Fibroblast of lung (primary cell): ENCODE measurements at regions not wholly inside any gene's neighbourhood (a gene's known extent, or its start where the extent isn't known, plus 50 kb on each side); places are given as distances from the start of the nearest gene placed in this dataset.
A peak's percentile ranks its signal among the peaks of the same experiment; 100 is the strongest.
"Not testable (repeated sequence)": the region's sequence is repeated elsewhere in the genome, so short reads cannot be mapped to it uniquely, and the experiment has no call there.

Experiments
- DNase-seq, 2 donors: peaks; one replicate each; pipeline versions ENCODE4 v3.0.0 to v3.0.0-alpha.2; 2010; ENCODE audit warnings: low read depth in 2 of 2
- H2AFZ ChIP-seq: 2 replicates; pipeline ENCODE4 v1.5.1; 2012; ENCODE audit warnings: low read length, control low read depth, inconsistent platforms
- H3K27ac ChIP-seq: 2 replicates; pipeline ENCODE4 v1.5.1; 2011; ENCODE audit warnings: low read length, control low read depth; ENCODE audit not compliant: insufficient read depth
- H3K27me3 ChIP-seq: 2 replicates; pipeline ENCODE4 v1.5.1; 2011; ENCODE audit warnings: mild to moderate bottlenecking, low read length; ENCODE audit not compliant: control insufficient read depth, insufficient read depth
- H3K36me3 ChIP-seq: 2 replicates; pipeline ENCODE4 v1.5.1; 2011; ENCODE audit warnings: low read length; ENCODE audit not compliant: control insufficient read depth, insufficient read depth
- H3K4me1 ChIP-seq: 2 replicates; pipeline ENCODE4 v1.5.1; 2011; ENCODE audit warnings: low read length; ENCODE audit not compliant: control insufficient read depth, insufficient read depth; ENCODE audit errors: extremely low read depth
- H3K4me2 ChIP-seq: 2 replicates; pipeline ENCODE4 v1.5.1; 2011; ENCODE audit warnings: low read length, control low read depth; ENCODE audit not compliant: insufficient read depth; ENCODE audit errors: extremely low read depth
- H3K4me3 ChIP-seq, 4 experiments: fragments of 200-600 bp in 1 of 4; sonication (generic) in 1 of 4; replicated peaks in 1 of 4; 2 replicates each; pipeline ENCODE4 v1.5.1; 2011 to 2016; ENCODE audit warnings: low read length in 4 of 4, low read depth in 3 of 4, mild to moderate bottlenecking in 3 of 4, control low read depth in 2 of 4, inconsistent platforms in 1 of 4, mixed read lengths in 1 of 4; ENCODE audit not compliant: insufficient read depth in 1 of 4; ENCODE audit errors: control extremely low read depth in 1 of 4
- H3K79me2 ChIP-seq: 2 replicates; pipeline ENCODE4 v1.5.1; 2012; ENCODE audit warnings: mild to moderate bottlenecking, low read length, inconsistent platforms; ENCODE audit not compliant: control insufficient read depth, insufficient read depth
- H3K9ac ChIP-seq: 2 replicates; pipeline ENCODE4 v1.5.1; 2011; ENCODE audit warnings: mild to moderate bottlenecking, low read length, control low read depth; ENCODE audit not compliant: insufficient read depth
- H3K9me3 ChIP-seq: 2 replicates; pipeline ENCODE4 v1.5.1; 2012; ENCODE audit warnings: low read depth, low read length; ENCODE audit not compliant: control insufficient read depth, insufficient read depth
- H4K20me1 ChIP-seq: 2 replicates; pipeline ENCODE4 v1.5.1; 2011; ENCODE audit warnings: low read length; ENCODE audit not compliant: control insufficient read depth, insufficient read depth; ENCODE audit errors: extremely low read depth
- EZH2 ChIP-seq: IDR thresholded peaks from 2 replicates; pipeline ENCODE4 v1.5.1; 2012; ENCODE audit warnings: low read length, control low read depth, mild to moderate bottlenecking; ENCODE audit errors: missing control alignments
- TF ChIP-seq, protein P1 (sequence below), 2 donors: IDR thresholded peaks in 1 of 2; conservative IDR thresholded peaks in 1 of 2; 1 replicate in 1 of 2; 2 replicates in 1 of 2; pipeline ENCODE4 v1.5.1; 2011 to 2012; ENCODE audit warnings: low read length in 2 of 2, control low read depth in 1 of 2, inconsistent platforms in 1 of 2, low read depth in 1 of 2, mild to moderate bottlenecking in 1 of 2

DNA sequence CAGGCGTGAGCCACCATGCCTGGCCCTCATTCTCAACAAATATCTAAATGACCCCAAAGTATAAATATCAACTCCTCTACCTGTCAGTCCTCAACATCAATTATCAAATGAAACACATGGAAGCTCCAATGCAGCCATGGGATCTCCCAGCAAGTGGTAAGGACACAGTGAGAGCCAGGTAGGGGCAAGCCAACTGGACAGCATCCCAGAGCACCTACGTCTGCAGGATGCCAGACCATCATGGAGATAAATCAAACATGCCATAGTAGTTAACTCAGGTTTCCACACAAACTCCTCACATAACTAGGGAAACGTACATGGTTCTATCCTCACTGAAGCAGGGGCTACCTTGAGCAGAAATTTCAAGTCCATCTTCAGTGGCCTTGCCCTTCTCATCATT, 159.9 kb upstream of the MED14 start:
- Histone ChIP-seq H2AFZ (no peak overlapping the region), H4K20me1 (no peaks in the 10 kb centered on the region), H3K4me2 (no peak overlapping the region), H3K27me3 (no peaks in the 10 kb centered on the region), H3K9me3 (no peaks in the 10 kb centered on the region), H3K79me2 (no peaks in the 10 kb centered on the region), H3K27ac (no peak overlapping the region), H3K4me1 (no peaks in the 10 kb centered on the region), H3K36me3 (no peaks in the 10 kb centered on the region), H3K9ac (no peak overlapping the region), H3K4me3 (no peak overlapping the region)
- TF ChIP-seq EZH2: no peak
- TF ChIP-seq, protein P1, sequence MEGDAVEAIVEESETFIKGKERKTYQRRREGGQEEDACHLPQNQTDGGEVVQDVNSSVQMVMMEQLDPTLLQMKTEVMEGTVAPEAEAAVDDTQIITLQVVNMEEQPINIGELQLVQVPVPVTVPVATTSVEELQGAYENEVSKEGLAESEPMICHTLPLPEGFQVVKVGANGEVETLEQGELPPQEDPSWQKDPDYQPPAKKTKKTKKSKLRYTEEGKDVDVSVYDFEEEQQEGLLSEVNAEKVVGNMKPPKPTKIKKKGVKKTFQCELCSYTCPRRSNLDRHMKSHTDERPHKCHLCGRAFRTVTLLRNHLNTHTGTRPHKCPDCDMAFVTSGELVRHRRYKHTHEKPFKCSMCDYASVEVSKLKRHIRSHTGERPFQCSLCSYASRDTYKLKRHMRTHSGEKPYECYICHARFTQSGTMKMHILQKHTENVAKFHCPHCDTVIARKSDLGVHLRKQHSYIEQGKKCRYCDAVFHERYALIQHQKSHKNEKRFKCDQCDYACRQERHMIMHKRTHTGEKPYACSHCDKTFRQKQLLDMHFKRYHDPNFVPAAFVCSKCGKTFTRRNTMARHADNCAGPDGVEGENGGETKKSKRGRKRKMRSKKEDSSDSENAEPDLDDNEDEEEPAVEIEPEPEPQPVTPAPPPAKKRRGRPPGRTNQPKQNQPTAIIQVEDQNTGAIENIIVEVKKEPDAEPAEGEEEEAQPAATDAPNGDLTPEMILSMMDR (conservative IDR thresholded peaks at IDR 0.05 in 1 of 2, IDR thresholded peaks at IDR 0.05 in 1 of 2; ENCODE audit: low read depth in 1 of 2, low read length in 2 of 2): no peak
- peak in 1 of 2 donors; percentile 10 for DNase-seq

DNA sequence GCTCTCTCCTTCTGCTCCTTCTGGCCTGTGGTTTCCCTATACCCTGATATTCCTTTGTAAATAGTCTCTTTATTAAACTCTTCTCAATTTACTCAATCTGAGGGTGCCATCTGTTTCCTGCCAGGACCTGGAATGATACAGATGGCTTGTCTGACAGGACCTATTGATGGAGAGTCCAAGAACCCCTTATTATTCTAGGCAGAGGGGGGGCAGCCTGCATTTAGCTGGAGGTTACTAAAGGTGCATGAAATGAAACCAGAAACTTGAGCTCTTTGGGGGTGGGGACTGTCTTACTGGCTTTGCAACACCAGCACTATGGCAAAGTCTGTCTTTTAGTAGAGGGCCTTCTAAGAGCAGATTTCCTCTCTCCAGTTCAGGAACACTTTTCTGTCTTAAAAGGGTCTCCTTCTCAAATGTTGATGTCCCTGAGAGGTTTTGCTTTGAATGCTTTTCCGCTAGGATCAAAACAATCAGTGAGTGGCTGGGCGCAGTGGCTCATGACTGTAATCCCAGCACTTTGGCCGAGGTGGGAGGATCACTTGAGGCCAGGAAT, 162.5 kb upstream of the MED14 start:
- TF ChIP-seq, protein P1 (conservative IDR thresholded peaks at IDR 0.05 in 1 of 2, IDR thresholded peaks at IDR 0.05 in 1 of 2; ENCODE audit: low read depth in 1 of 2, low read length in 2 of 2): no peak
- TF ChIP-seq EZH2: no peak
- Histone ChIP-seq H3K4me2 (no peak overlapping the region), H4K20me1 (no peaks in the 10 kb centered on the region), H3K4me3 (no peak overlapping the region), H3K9ac (no peak overlapping the region), H3K4me1 (no peaks in the 10 kb centered on the region), H3K27me3 (no peaks in the 10 kb centered on the region), H3K36me3 (no peaks in the 10 kb centered on the region), H2AFZ (no peak overlapping the region), H3K9me3 (no peaks in the 10 kb centered on the region), H3K27ac (no peak overlapping the region), H3K79me2 (no peaks in the 10 kb centered on the region)
- no peak for DNase-seq

- not testable (repeated sequence) for H3K4me3 ChIP-seq
Measured at GRCh38 chrX:40904739-40905138, 169.4 kb upstream of the MED14 start.

More at GRCh38 chrX:40904739-40905138, 169.4 kb upstream of the MED14 start:
- H3K79me2 ChIP-seq, H2AFZ ChIP-seq, H3K9ac ChIP-seq, DNase-seq, H3K36me3 ChIP-seq, H3K4me2 ChIP-seq, H4K20me1 ChIP-seq, H3K4me1 ChIP-seq, H3K27me3 ChIP-seq, H3K9me3 ChIP-seq, H3K27ac ChIP-seq: not testable (repeated sequence)
